Head of caudate nucleus (tissue), 42 donors: ENCODE measurements at regions not wholly inside any gene's neighbourhood (a gene's known extent, or its start where the extent isn't known, plus 50 kb on each side); places are given as distances from the start of the nearest gene placed in this dataset.
A peak's percentile ranks its signal among the peaks of the same experiment; 100 is the strongest.

Experiments
- DNase-seq, 42 donors: peaks; one replicate each; pipeline versions ENCODE4 v3.0.0 to v3.0.0-alpha.2; 2020 to 2021; ENCODE audit warnings: mixed read lengths in 7 of 42
- intact Hi-C: fragments of 100-400 bp; cut with DNase I; formaldehyde crosslinking; loops from one replicate; pipeline ENCODE4 v1.15.0; 2022

DNA sequence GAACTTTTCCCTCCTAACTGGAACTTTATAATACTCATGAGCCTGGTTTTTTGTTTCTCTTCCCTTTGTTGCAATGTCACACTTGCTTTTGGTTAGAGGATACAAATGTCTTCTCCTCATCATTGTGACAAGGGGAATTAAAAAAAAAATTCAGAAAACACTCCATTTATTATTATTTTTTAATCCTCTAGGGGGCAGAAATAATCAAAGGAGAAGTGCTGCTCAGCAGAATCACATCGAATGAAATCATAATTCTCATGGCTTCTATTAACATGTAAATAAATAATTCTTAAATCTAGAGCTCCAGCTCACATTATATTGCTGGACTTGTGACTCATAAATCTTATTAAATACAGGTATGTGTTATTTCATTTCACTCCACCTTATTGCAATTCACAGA, 273.8 kb downstream of the TRIB2 start:
- intact Hi-C loops = no loop called here
- no peak for DNase-seq

DNA sequence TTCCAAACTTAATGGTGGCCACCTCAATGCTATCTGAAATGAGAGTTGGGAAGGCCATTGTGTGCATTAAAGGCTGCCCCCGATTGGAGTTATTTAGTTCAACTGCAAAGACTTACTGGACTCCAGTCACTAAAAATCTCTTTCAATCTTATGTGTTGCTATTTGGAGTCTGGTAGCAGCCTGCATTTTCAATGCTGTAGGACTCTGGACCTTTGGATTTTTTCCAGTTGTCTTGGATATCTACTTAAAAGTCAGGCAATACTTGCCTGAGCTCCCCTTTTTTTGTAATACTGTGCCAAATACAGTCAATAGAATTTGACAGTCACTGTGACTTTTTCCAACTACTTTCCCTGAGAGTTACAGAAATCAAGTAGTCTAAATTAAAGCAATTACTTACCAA, 281.9 kb downstream of the TRIB2 start:
- DNase-seq = no peak
- intact Hi-C loops = no loop called here

DNA sequence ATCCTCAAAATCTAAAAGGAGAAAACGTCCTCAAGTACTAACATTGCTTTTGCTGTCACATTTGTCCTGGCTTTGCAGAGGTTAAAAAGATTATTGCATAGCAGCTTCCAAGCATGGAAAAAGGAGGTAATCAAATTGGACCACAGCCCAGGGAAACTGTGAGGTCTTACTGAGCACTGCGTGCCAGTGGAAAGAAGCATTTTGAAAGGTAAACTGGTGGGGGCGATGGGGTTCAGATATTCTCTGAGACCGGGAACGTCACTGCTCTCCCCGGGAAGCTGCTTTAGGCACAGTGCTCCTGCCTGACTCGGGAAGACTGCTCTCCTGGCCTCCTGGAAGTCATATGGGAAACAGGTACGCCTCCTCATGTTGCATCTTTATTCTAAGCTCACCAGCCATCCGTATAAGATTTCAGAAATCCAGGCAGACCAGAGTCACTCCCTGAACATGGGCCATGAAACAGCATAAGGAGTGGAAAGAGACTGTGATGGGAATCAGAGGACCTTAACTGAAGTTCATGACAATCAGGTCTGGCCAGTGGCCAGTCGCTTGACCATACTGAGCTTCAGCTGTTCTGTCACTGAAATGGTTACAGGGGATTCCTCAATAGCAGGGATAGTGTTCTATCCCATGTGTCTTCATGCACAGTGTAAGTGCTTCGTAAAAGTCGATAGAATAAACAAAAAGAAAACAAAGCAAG, 284.1 kb downstream of the TRIB2 start:
- DNase-seq = no peak
- intact Hi-C loops = loop anchor here (10.0 kb wide), 2 partner anchors 1136 to 1176 kb away; no protein-coding TSS in a partner anchor

DNA sequence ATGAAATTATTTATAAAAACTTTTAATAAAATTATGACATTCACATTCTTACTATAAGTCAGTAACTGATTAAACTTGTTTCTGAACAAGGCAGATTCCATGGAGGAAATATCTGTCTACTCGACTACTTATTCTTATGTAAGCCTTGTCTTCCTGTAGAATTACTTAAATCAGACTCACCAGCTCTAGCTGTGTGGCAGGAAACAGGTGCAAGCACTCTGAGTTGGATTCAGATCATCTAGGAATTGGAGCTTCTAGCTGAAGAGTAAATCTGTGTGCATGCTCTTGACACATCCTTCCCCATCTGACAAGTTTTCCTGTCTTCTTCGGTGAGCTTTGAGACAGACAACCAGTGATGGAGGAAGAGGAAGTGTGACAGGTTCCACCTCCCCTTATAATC, 284.7 kb downstream of the TRIB2 start:
- intact Hi-C loops = loop anchor here (10.0 kb wide), 2 partner anchors 1137 to 1177 kb away; no protein-coding TSS in a partner anchor
- no peak for DNase-seq

DNA sequence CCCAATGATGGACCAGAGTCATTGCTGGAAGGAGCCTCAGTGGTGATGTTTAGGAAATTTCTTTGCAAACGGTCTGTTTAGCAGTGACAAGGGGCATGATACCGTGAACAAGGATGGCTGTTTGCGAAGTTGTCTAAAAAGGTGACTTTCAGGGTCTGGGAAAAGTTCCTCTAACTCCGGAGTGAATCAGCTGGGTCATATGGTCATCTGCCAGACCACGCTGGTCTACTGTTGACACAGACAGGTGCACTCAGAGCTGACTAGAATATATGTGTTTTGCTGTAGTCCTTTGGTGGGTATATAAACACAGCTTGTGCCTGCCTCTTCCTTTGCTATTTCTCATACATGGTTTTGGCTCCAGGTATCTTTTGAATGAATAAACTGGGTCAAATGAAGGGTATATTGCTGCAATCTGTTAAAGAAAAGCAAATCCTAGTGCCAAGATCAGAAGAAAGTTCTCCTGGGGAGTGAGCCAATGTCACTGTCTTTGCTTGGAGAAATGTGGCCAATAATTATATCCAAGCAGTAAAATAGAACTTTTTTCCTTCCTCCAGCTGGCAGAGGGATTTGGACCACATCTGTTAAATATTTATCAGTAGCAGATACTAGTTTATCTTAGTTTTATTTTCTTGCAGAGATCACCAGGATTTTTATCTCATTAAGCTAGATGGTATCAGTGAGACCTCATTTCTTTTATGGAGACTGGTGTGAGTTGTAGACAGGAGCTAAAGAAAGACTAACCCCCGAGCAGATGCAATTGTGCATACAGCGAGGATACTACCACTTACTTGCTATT, 286.0 kb downstream of the TRIB2 start:
- intact Hi-C loops = loop anchor here (10.0 kb wide), 2 partner anchors 1138 to 1178 kb away; no protein-coding TSS in a partner anchor
- DNase-seq = no peak

DNA sequence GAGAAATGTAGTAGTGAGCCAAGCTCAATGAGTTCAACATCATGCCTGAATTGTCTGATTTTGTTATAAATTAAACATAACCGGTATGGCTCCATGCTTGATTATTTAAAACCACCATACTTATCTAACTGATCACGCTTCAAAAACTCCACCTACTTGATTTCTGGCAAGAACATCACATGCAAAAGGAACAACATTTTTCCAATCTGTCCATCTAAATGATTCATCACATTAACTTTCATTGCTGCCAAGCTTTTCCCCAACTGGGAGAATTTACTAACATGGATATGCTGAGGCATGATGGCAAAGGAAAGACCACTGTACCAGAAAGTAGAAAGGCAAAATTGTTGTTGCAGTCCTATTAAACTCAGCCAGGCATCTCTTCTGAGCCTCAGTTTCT, 286.8 kb downstream of the TRIB2 start:
- DNase-seq = no peak
- intact Hi-C loops = loop anchor here (10.0 kb wide), 2 partner anchors 1139 to 1179 kb away; no protein-coding TSS in a partner anchor

DNA sequence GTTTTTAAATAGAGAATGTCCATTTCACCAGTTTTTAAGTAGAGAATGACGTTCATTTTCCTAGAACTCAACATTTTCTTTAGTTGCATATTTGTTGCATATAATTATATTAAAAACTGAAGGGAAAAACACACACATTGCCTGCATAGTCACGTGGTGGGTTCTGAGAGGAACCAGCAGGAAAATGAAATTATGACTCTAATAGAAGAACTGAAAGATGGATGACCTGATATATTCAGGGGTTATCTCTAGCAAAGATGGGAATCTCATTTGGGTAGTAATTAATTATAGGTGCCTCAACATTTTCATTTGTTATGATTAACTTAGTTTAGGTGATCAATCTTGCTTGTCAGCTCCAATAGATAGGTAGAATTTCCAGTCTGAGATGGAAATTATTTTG, 288.3 kb downstream of the TRIB2 start:
- no peak for DNase-seq
- intact Hi-C loops = loop anchor here (10.0 kb wide), 2 partner anchors 1140 to 1180 kb away; no protein-coding TSS in a partner anchor

DNA sequence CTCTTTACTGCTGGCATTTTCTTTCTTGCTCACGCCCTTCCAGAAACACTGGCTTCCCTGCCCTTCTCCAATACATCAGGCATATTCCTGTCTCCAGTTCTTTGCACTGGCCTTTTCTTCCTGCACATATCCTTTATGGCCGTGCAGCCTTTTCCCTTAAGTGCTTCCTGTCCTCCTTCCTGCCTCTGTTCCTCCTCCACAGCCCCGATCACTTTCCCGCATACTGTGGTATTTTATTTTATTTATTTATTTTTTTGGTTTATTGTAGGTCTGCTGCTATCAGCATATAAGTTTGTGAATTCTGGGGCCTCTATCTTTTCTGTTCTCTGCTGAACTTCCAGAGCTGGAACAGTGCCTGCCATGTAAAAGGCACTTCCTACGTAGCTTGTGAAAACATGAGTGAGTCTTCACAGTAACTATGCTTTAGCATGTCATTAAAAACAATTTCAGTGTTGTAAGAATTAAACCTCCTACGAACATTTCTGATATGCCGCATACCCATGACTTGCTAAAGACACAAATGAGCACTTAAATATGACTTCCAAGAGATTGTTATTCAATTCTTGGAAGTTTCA, 289.1 kb downstream of the TRIB2 start:
- intact Hi-C loops = loop anchor here (10.0 kb wide), 2 partner anchors 1141 to 1181 kb away; no protein-coding TSS in a partner anchor

DNA sequence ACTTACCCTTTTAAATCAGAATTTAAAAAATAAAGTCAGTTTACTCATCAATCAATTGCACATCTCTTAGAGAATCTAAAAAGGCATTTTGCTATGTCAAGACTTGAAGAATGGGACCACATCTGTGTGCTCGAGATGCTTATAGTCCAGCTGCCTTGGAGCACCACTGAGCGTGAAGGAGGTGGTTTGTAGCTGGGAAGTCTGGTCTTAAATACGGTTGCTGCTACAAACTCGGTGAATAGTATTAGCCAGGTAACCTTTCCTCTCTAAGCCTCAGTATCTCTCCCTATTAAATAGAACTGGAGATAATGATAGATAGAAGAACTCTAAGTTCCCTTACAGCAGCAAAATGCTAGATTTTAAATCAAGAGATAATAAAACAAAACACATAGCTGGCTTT, 289.7 kb downstream of the TRIB2 start:
- intact Hi-C loops = loop anchor here (10.0 kb wide), 2 partner anchors 1142 to 1182 kb away; no protein-coding TSS in a partner anchor

More for the DNA sequence above, 289.1 kb downstream of the TRIB2 start:
- peak in 4 of 42 donors; percentile 6 to 35 (median 16) for DNase-seq

DNA sequence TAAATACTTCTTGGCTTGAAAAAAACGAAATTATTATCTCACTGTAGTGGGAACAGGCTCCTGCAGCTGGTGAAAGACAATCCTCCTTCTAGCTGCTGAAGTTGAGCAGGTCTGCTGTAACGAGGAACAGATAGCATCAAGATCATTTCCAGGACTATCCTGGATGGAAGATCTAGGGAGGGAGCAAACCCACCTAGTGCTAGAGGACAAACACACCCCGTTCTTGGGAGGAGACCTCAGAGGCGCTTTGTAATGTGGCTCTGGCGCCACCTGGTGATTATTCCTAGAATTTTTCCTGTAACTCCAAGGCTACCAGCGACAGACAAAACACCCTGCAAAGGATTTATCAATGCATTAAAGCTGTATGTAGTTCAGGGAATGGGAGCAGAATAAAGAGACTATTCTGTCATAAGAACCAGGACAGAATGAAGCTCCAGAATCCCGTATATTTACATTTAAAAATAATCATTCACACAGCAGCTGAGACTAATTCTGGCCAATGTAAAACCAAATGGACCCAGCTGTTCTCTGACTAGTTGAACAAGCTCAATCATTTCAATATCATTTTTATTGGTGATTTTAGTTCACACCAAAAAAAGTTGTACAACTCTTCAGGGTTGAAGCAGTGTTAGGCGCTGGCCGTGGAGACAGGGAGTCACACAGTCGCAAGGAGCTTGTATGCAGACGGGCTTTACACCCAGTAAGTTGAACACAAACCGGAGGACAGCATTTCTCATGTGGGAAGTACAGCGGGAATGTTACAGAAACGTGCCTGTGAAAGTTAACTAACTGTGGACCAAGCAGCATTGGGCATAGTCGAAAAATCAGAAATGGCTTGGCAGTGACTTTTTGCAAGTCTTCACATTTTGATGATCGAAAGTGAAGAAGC, 290.3 kb downstream of the TRIB2 start:
- intact Hi-C loops = loop anchor here (10.0 kb wide), 2 partner anchors 1142 to 1182 kb away; no protein-coding TSS in a partner anchor
- DNase-seq = peak; percentile 22 to 87 (median 68)

More for the DNA sequence above, 289.7 kb downstream of the TRIB2 start:
- DNase-seq = no peak

DNA sequence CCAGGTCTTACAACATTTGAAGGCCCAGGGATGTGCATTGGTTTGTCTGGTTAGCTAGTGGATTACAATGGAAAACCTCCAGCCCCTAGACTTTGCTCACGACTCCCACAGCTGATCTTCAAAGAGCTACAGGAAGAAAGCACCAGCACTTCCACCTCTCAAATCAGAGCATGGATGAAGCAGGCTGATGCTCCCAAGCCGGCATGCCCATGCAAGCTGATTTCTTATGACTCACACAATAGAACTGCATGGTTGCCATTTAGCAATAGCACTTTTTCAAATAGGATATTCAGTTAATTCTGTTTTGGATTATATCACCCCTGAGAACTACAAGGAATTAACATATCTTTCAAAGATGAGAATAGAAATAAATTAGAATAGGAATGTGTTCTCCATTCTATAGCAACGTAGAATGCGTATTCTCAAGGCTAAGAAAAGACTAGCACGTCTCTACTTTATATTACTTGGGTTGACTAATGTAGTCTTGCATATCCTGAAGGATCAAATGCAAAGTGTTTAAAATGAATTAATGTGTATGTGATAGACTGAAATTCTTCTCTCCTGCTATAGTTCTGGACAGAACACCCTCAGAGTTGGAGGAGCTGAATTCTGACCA, 292.4 kb downstream of the TRIB2 start:
- intact Hi-C loops = loop anchor here (10.0 kb wide), 2 partner anchors 1144 to 1184 kb away; no protein-coding TSS in a partner anchor
- DNase-seq = no peak

DNA sequence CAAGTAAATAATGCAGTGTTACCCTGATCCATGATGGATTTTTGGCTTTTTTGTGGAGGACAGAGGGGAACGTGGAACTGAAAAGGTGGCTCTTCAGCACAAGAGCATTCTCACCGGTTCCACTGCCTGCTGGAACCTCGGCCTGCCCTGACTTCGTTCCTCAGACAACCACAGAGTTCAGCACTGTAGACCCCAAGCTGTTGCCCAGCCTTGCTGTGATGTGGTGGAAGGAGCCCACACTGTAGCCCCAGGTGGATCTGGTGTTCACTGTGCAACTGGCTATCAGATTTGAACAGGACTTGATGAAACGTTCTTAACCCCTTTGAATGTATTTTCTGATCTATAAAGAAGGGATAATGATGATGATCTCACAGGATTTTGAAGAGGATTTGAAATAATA, 293.5 kb downstream of the TRIB2 start:
- no peak for DNase-seq
- intact Hi-C loops = no loop called here

DNA sequence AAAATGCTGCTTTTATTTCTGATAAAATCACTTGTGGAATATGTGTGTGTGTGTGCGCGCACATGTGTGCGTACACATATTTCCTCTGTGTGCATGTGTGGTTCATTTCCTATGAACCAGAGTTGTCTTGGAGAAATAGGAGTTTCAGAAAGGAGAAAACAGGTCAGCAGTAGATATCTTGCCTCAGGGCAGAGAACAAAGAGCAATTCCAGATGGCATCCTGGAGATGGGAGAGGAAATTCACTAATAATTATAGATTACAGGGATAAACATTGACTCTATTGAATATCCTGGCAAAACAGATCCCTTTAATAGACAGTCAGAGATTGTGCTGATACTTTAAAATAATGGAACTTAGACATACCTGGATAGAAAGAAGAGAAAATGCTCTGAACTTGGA, 298.0 kb downstream of the TRIB2 start:
- no peak for DNase-seq
- intact Hi-C loops = no loop called here

DNA sequence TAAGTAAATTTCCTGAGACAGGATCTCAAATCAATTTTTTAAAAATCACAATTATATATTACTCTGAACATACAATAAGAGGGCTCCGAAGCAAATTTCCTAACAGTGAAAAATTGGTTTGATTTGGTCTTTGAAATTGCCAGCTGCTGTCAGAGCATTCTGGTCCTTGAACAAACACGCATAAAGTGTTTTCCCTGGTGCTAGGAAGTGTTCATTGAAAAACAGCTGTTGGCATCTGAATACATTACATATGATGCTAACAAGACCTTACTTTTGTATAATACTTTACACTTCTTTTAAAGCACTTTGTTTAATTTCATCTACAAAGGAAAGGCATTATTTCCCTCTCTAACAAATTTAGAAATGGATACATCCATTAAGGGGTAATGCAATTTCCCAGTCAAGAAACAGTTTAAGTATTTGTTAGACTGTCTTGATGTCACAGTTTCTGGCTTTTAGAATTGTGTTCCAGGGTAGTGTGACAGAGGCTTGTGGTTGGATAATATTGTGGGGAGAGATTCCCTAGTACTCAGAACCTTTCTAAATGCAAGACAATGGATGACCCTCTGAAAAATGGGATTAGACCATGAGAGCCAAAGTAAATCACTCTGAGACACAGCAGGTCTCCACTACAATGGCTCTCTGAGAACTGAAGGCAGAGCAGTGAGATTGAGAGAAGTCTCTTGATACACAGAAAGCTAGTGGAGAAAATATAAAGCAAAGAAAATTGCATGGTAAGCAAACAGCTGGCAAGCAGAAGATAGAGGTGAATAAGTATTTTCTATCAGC, 299.0 kb downstream of the TRIB2 start:
- no peak for DNase-seq
- intact Hi-C loops = no loop called here

DNA sequence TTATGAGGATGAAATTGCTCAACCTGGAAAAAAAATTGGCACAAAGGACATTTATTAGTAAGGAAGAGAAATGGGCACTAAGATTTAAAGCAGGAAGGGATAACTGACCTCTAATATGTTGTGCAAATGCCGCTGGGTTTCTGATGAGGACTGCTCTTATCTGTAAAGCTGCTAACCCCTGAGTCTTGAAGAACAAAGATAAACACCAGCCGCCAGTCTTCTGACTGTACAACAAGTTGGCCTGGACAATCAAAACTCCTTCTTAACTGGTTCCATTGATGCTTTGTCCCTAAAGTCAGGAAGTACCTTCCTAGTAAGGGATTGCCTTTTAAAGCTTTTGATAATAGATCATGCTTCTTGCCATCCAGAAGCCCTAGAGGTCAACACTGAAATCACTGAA, 301.8 kb downstream of the TRIB2 start:
- intact Hi-C loops = no loop called here
- no peak for DNase-seq

DNA sequence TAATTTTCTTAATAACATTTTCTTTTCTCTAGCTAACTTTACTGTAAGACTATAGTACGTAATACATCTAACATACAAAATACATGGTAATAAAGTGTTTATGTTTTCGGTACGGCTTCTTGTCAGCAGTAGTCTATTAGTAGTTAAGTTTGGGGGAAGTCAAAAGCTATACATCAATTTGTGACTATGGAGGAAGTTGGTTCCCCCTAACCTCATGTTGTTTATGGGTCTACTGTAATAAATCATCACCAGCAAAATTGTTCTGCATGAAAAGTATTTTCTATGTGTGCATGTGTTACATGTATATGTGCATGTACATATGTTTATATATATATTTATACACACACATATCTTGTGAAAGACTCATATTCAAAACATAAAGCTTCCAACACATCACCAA, 303.0 kb downstream of the TRIB2 start:
- no peak for DNase-seq
- intact Hi-C loops = no loop called here

DNA sequence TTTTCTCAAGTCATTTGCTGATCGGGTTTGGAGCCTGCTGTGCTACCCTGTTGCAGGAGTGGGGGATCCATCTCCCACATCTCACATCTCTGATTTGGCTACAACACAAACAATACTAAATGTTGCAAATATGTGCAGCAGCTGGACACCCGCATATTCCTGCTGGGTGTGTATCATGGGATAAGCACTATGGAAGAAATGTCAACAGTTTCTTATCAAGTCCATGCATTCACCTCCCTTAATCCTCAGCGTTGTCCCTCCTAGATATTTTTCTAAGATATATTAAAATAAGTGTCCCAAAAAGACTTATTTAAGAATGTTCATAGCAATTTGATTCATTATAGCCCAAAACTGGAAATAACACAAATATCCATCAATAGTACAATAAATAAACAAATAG, 303.7 kb downstream of the TRIB2 start:
- DNase-seq = no peak
- intact Hi-C loops = no loop called here
